Activated CD4-positive, alpha-beta T cell treated with anti-CD3 and anti-CD28 coated beads for 1 hour (primary cell): ENCODE measurements at regions not wholly inside any gene's neighbourhood (a gene's known extent, or its start where the extent isn't known, plus 50 kb on each side); places are given as distances from the start of the nearest gene placed in this dataset.
A peak's percentile ranks its signal among the peaks of the same experiment; 100 is the strongest.

Experiments used
- DNase-seq: peaks from one replicate; pipeline ENCODE4 v3.0.0-alpha.2; 2020

- peak; percentile 51 for DNase-seq
Observed at GRCh38 chr3:42012935-42013690, 51.2 kb upstream of the ULK4 start.

- no peak for DNase-seq
Observed at GRCh38 chr3:42012383-42012934, 50.6 kb upstream of the ULK4 start.
